DMS53 (cell line): ENCODE measurements at regions not wholly inside any gene's neighbourhood (a gene's known extent, or its start where the extent isn't known, plus 50 kb on each side); places are given as distances from the start of the nearest gene placed in this dataset.
"Not testable (repeated sequence)": the region's sequence is repeated elsewhere in the genome, so short reads cannot be mapped to it uniquely, and the experiment has no call there.

Source experiments
- DNase-seq: peaks from one replicate; lab custom pipeline; 2025; lab: John Stamatoyannopoulos, UW

GRCh38 chr1:208717525-208717924 lies 473.3 kb upstream of the PLXNA2 start:
- DNase-seq: no peak

GRCh38 chr1:208722592-208722991 lies 478.4 kb upstream of the PLXNA2 start:
- peak; percentile 33 for DNase-seq

- DNase-seq: no peak
Observed at GRCh38 chr1:208724079-208724478, 479.9 kb upstream of the PLXNA2 start.

- DNase-seq: no peak
Observed at GRCh38 chr1:208728815-208729214, 484.6 kb upstream of the PLXNA2 start.

GRCh38 chr1:208731981-208732821 lies 488.0 kb upstream of the PLXNA2 start:
- DNase-seq: peak; percentile 16

GRCh38 chr1:208737161-208737560 lies 493.0 kb upstream of the PLXNA2 start:
- DNase-seq: no peak

GRCh38 chr1:208737922-208738321 lies 493.7 kb upstream of the PLXNA2 start:
- DNase-seq: no peak

- not testable (repeated sequence) for DNase-seq
Observed at GRCh38 chr1:208739636-208740035, 495.5 kb upstream of the PLXNA2 start.

GRCh38 chr1:208741296-208741695 lies 497.1 kb upstream of the PLXNA2 start:
- no peak for DNase-seq

- DNase-seq: no peak
Observed at GRCh38 chr1:208743361-208743760, 499.2 kb upstream of the PLXNA2 start.

GRCh38 chr1:208747979-208748378 lies 503.8 kb upstream of the PLXNA2 start:
- no peak for DNase-seq

- DNase-seq: no peak
Observed at GRCh38 chr1:208748387-208749165, 504.4 kb upstream of the PLXNA2 start.

- no peak for DNase-seq
Observed at GRCh38 chr1:208756339-208756981, 512.3 kb upstream of the PLXNA2 start.

GRCh38 chr1:208757846-208758245 lies 513.7 kb upstream of the PLXNA2 start:
- DNase-seq: no peak

GRCh38 chr1:208759255-208759654 lies 515.1 kb upstream of the PLXNA2 start:
- DNase-seq: no peak

- no peak for DNase-seq
Observed at GRCh38 chr1:208763971-208764370, 519.8 kb upstream of the PLXNA2 start.

GRCh38 chr1:208766832-208767231 lies 522.6 kb upstream of the PLXNA2 start:
- peak; percentile 78 for DNase-seq

- no peak for DNase-seq
Observed at GRCh38 chr1:208767816-208768215, 523.6 kb upstream of the PLXNA2 start.

- DNase-seq: peak; percentile 13
Observed at GRCh38 chr1:208772891-208773290, 528.7 kb upstream of the PLXNA2 start.

- DNase-seq: no peak
Observed at GRCh38 chr1:208775841-208776240, 531.7 kb upstream of the PLXNA2 start.

GRCh38 chr1:208778417-208778816 lies 534.2 kb upstream of the PLXNA2 start:
- no peak for DNase-seq

GRCh38 chr1:208781391-208782045 lies 537.3 kb upstream of the PLXNA2 start:
- DNase-seq: peak; percentile 82
